Vagina (tissue), 2 donors: ENCODE measurements at regions not wholly inside any gene's neighbourhood (a gene's known extent, or its start where the extent isn't known, plus 50 kb on each side); places are given as distances from the start of the nearest gene placed in this dataset.

Experiments
- DNase-seq, 2 donors: peaks; one replicate each; pipeline ENCODE4 v3.0.0-alpha.2; 2017; ENCODE audit errors: extremely low spot score in 2 of 2
- H3K27ac ChIP-seq: fragments of 200-600 bp; sonication (generic); one replicate; pipeline ENCODE4 v1.5.1; 2019
- H3K27me3 ChIP-seq: fragments of 200-600 bp; sonication (generic); one replicate; pipeline ENCODE4 v1.5.1; 2019
- H3K36me3 ChIP-seq, 2 donors: fragments of 200-600 bp; sonication (generic); one replicate each; pipeline ENCODE4 v1.5.1; 2017 to 2019
- H3K4me1 ChIP-seq: fragments of 200-600 bp; sonication (generic); one replicate; pipeline ENCODE4 v1.5.1; 2019
- H3K4me3 ChIP-seq, 2 donors: fragments of 200-600 bp; sonication (generic); 1 replicate in 1 of 2; 2 replicates in 1 of 2; pipeline ENCODE4 v1.5.1; 2016 to 2019
- H3K9me3 ChIP-seq: fragments of 200-600 bp; sonication (generic); one replicate; pipeline ENCODE4 v1.5.1; 2019
- POLR2A ChIP-seq, 2 donors: fragments of 450-650 bp; IDR thresholded peaks; one replicate each; pipeline ENCODE4 v1.6.1; 2017; ENCODE audit warnings: antibody characterized with exemption in 2 of 2, mild to moderate bottlenecking in 2 of 2, moderate library complexity in 2 of 2
- POLR2AphosphoS5 ChIP-seq, 2 donors: sonication (generic); formaldehyde crosslinking; IDR thresholded peaks; one replicate each; pipeline ENCODE4 v1.9.0; 2017; ENCODE audit warnings: antibody characterized with exemption in 2 of 2, mild to moderate bottlenecking in 2 of 2, low read depth in 1 of 2; ENCODE audit not compliant: insufficient read depth in 1 of 2
- intact Hi-C: fragments of 100-400 bp; cut with DNase I; formaldehyde crosslinking; loops from one replicate; pipeline ENCODE4 v1.15.1; 2023
- TF ChIP-seq, protein P1 (sequence below), 3 experiments: fragments of 450-650 bp in 2 of 3; fragments of 200-600 bp in 1 of 3; sonication (generic) in 1 of 3; IDR thresholded peaks; one replicate each; pipeline ENCODE4 v1.5.1; 2017 to 2019; ENCODE audit warnings: antibody characterized with exemption in 3 of 3, mild to moderate bottlenecking in 2 of 3, moderate library complexity in 2 of 3

DNA sequence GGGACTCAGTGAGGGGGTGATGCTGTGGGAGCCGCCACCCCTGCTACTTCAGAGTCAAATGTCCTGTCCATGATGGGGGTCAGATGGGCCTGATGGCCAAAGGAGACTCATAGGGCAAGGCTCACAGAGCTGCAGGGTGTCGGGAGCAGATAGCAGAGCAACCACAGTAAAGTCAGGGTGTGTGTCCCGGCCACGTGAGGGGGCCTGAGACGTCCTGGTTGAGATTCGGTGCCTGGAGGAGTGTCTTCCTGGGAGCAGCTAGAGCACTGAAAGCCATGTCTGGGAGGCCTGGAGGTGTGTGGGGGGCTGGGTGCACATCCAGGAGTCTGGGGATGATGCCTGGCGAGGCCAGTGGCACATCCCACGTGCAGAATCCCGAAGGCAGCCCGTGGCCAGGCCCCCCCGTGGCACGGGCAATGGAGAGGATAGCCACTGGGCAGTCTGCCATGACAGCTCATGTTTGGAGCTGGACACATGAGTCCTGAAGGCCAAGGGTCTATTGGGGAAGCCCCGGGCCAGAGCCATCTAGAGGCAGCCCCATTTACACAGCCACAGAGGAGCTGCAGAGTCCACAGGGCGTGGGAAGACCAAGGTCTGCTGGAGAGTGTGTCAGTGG lies 308.0 kb upstream of the SFSWAP start:
- Histone ChIP-seq H3K27me3 (no peaks in the 10 kb centered on the region), H3K4me1 (peaks cover 21% of the 10 kb centered on the region), H3K36me3 (no peaks in the 10 kb centered on the region), H3K27ac (peak overlapping the region; percentile 70), H3K9me3 (no peaks in the 10 kb centered on the region), H3K4me3 (no peak overlapping the region)
- DNase-seq = no peak
- TF ChIP-seq POLR2A (IDR thresholded peaks at IDR 0.05) (no peak), POLR2AphosphoS5 (IDR thresholded peaks at IDR 0.05; ENCODE audit: insufficient read depth in 1 of 2, low read depth in 1 of 2) (no peak)
- TF ChIP-seq, protein P1, sequence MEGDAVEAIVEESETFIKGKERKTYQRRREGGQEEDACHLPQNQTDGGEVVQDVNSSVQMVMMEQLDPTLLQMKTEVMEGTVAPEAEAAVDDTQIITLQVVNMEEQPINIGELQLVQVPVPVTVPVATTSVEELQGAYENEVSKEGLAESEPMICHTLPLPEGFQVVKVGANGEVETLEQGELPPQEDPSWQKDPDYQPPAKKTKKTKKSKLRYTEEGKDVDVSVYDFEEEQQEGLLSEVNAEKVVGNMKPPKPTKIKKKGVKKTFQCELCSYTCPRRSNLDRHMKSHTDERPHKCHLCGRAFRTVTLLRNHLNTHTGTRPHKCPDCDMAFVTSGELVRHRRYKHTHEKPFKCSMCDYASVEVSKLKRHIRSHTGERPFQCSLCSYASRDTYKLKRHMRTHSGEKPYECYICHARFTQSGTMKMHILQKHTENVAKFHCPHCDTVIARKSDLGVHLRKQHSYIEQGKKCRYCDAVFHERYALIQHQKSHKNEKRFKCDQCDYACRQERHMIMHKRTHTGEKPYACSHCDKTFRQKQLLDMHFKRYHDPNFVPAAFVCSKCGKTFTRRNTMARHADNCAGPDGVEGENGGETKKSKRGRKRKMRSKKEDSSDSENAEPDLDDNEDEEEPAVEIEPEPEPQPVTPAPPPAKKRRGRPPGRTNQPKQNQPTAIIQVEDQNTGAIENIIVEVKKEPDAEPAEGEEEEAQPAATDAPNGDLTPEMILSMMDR (IDR thresholded peaks at IDR 0.05) = no peak
- intact Hi-C loops = no loop called here

DNA sequence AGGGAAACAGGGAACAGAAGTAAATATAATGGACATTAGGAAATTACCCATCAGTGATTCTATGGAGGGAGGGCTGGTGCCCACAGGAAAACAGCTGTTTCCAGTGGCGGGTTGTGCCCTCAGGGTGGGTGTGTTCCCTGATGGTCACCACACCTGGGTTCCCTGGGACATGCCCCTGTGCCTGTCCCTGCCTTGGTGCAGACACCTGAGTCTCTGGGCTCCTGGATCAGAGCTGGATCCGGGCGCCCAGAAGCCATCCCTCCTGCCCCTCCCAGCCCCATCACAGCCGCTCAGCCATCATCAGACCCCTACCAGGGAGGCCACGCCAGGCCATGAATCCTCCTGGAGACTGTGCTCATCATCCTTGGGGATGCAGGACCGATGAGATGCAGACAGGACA lies 307.2 kb upstream of the SFSWAP start:
- Histone ChIP-seq H3K9me3 (no peaks in the 10 kb centered on the region), H3K36me3 (no peaks in the 10 kb centered on the region), H3K27me3 (no peaks in the 10 kb centered on the region), H3K4me3 (no peak overlapping the region), H3K27ac (no peak overlapping the region), H3K4me1 (peaks cover 21% of the 10 kb centered on the region)
- intact Hi-C loops = no loop called here
- no peak for DNase-seq
- TF ChIP-seq POLR2AphosphoS5 (IDR thresholded peaks at IDR 0.05; ENCODE audit: insufficient read depth in 1 of 2, low read depth in 1 of 2) = no peak
- no peak for TF ChIP-seq POLR2A (IDR thresholded peaks at IDR 0.05)
- TF ChIP-seq, protein P1 (IDR thresholded peaks at IDR 0.05) = no peak

DNA sequence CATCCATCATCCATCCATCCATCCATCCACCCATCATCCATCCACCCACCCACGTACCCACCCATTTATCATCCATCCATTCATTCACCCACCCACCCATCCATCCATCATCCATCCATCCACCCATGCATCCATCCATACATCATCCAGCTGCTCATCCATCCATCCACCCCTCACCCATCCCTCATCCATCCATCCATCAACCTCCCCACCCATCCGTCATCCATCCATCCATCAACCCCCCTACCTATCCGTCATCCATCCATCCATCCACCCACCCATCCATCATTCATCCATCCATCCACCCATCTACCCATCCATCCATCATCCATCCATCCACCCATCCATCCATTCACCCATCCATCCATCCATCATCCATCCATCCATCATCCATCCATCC lies 306.2 kb upstream of the SFSWAP start:
- Histone ChIP-seq H3K9me3 (no peaks in the 10 kb centered on the region), H3K4me3 (no peak overlapping the region), H3K4me1 (peaks cover 21% of the 10 kb centered on the region), H3K27me3 (no peaks in the 10 kb centered on the region), H3K36me3 (no peaks in the 10 kb centered on the region), H3K27ac (no peak overlapping the region)
- TF ChIP-seq, protein P1 (IDR thresholded peaks at IDR 0.05) = no peak
- no peak for TF ChIP-seq POLR2AphosphoS5 (IDR thresholded peaks at IDR 0.05; ENCODE audit: insufficient read depth in 1 of 2, low read depth in 1 of 2)
- no peak for TF ChIP-seq POLR2A (IDR thresholded peaks at IDR 0.05)
- DNase-seq = no peak
- intact Hi-C loops = no loop called here

DNA sequence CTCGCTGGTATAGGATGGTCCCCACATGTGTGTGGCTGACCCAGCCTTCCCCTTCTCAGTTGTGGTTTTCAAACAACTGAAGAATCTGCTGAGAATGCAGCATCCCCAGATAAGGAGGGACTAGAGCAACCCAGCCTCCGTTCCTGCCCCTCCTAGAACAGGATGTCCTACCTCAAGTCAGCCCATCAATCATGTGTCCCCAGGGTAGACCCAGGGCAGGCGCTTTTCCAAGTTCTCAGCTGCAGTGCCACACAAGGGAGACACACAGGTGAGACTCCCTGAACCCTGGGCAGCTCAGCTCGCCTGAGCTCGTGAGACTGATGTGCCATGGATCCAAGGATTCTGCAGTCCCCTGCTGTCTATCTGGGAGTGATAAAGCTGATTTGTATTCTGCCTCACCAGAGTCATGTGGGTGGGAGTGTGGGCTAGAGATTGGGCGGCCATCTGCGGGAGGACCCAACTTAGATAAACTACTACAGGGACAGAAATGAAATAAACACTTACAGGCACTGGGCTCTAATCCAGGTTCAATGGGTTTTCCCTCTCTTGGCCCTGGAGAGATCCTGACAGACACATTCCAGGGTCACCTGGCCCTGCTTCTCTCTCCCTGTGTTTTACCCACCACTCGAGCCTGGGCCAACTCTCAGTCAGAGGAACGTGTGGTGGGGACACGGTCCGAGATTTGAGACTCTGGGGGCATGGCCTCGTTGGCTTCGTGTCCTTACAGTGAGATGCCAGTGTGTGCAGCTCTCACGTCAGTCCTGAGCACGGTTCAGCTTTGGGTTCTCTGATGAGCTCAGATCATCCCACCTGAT lies 303.5 kb upstream of the SFSWAP start:
- Histone ChIP-seq H3K4me3 (no peak overlapping the region), H3K27me3 (no peaks in the 10 kb centered on the region), H3K4me1 (peaks cover 15% of the 10 kb centered on the region), H3K36me3 (no peaks in the 10 kb centered on the region), H3K9me3 (no peaks in the 10 kb centered on the region), H3K27ac (peak overlapping the region; percentile 57)
- no peak for DNase-seq
- no peak for TF ChIP-seq POLR2A (IDR thresholded peaks at IDR 0.05)
- TF ChIP-seq, protein P1 (IDR thresholded peaks at IDR 0.05) = no peak
- peak in 1 of 2 donors; percentile 18 for TF ChIP-seq POLR2AphosphoS5 (IDR thresholded peaks at IDR 0.05; ENCODE audit: insufficient read depth in 1 of 2, low read depth in 1 of 2)
- intact Hi-C loops = no loop called here

DNA sequence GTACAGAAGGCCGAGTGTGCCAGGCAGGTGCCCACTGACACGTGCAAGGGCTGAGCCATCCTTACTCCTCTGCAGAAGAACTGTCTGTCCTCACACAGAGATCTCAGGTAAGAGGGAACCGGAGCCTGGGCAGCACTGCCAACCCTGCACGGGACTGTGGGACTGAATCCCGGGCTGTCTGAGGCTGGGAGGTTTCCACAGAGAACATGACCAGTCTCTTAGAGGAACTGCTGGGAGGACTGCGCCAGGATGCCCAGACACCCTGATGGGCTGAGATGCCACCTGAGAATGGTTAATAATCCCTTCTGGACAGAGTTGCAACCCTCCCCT lies 302.9 kb upstream of the SFSWAP start:
- Histone ChIP-seq H3K4me1 (peaks cover 9% of the 10 kb centered on the region), H3K4me3 (no peak overlapping the region), H3K9me3 (no peaks in the 10 kb centered on the region), H3K27me3 (no peaks in the 10 kb centered on the region), H3K27ac (peak overlapping the region; percentile 57), H3K36me3 (no peaks in the 10 kb centered on the region)
- no peak for DNase-seq
- TF ChIP-seq POLR2AphosphoS5 (IDR thresholded peaks at IDR 0.05; ENCODE audit: insufficient read depth in 1 of 2, low read depth in 1 of 2) = no peak
- TF ChIP-seq, protein P1 (IDR thresholded peaks at IDR 0.05) = no peak
- TF ChIP-seq POLR2A (IDR thresholded peaks at IDR 0.05) = no peak
- intact Hi-C loops = no loop called here
